GM12878 (cell line): ENCODE measurements at regions not wholly inside any gene's neighbourhood (a gene's known extent, or its start where the extent isn't known, plus 50 kb on each side); places are given as distances from the start of the nearest gene placed in this dataset.

ENCODE experiments used
- ATAC-seq: fragments of 200-7000 bp; cut with Tn5 transposase; 3 replicates; pipeline ENCODE4 v1.9.1; 2020; ENCODE audit warnings: mild to moderate bottlenecking, moderate library complexity
- BruUV-seq: library from RNA; stranded (reverse); fragments of 400-500 nt; replicated peaks from 2 replicates; lab custom pipeline; 2021; lab: Mats Ljungman, UMichigan
- CTCF ChIA-PET: fragments of 300-600 bp; sonication (Branson Sonifier 250); formaldehyde crosslinking; extraction: SDS; loops from one replicate; lab custom pipeline; 2021; ENCODE audit warnings: inconsistent platforms; lab: Yijun Ruan, JAX
- POLR2A ChIA-PET: fragments of 350-600 bp; formaldehyde crosslinking; extraction: SDS; loops from one replicate; lab custom pipeline; 2021; ENCODE audit warnings: inconsistent platforms; lab: Charles Lee
- RAD21 ChIA-PET: fragments of 300-600 bp; sonication (Branson Sonifier 250); formaldehyde crosslinking; loops from one replicate; lab custom pipeline; 2023; ENCODE audit warnings: antibody characterized with exemption; ENCODE audit not compliant: unreplicated experiment; lab: Charles Lee
- SMC1A ChIA-PET: fragments of 300-600 bp; sonication (Branson Sonifier 250); formaldehyde crosslinking; loops from one replicate; lab custom pipeline; 2023; ENCODE audit not compliant: unreplicated experiment, uncharacterized antibody; lab: Charles Lee
- DNase-seq: peaks from one replicate; pipeline ENCODE4 v3.0.0-alpha.2; 2011; ENCODE audit warnings: low read depth, low spot score
- FAIRE-seq: peaks from 3 replicates; lab custom pipeline; 2011; peaks lifted over from hg19 to GRCh38; lab: Jason Lieb, UNC
- H2AFZ ChIP-seq: 2 replicates; pipeline ENCODE4 v1.6.0; 2011; ENCODE audit warnings: low read depth, low read length, control low read depth; ENCODE audit not compliant: control insufficient read depth
- H3K27ac ChIP-seq: 2 replicates; pipeline ENCODE4 v1.5.1; 2011; ENCODE audit warnings: control low read depth; ENCODE audit not compliant: control insufficient read depth, insufficient read depth
- H3K27me3 ChIP-seq, 2 experiments: replicated peaks in 1 of 2; 2 replicates each; pipeline versions ENCODE4 v1.6.0 to v1.6.1; 2011; ENCODE audit warnings: low read length in 1 of 2; ENCODE audit not compliant: control insufficient read depth in 2 of 2, insufficient read depth in 2 of 2
- H3K36me3 ChIP-seq, 2 experiments: 2 replicates each; pipeline ENCODE4 v1.5.1; 2011; ENCODE audit warnings: low read length in 1 of 2; ENCODE audit not compliant: control insufficient read depth in 2 of 2, insufficient read depth in 2 of 2
- H3K4me1 ChIP-seq: 2 replicates; pipeline ENCODE4 v1.6.1; 2011; ENCODE audit warnings: mild to moderate bottlenecking, low read length, moderate library complexity, mixed read lengths; ENCODE audit not compliant: control insufficient read depth, insufficient read depth
- H3K4me2 ChIP-seq: 2 replicates; pipeline ENCODE4 v1.6.0; 2011; ENCODE audit warnings: control low read depth; ENCODE audit not compliant: control insufficient read depth, insufficient read depth
- H3K4me3 ChIP-seq: fragments of 200-600 bp; sonication (generic); 2 replicates; pipeline ENCODE4 v1.5.1; 2016
- H3K79me2 ChIP-seq: 2 replicates; pipeline ENCODE4 v1.6.0; 2011; ENCODE audit warnings: low read length; ENCODE audit not compliant: control insufficient read depth, insufficient read depth
- H3K9ac ChIP-seq: 2 replicates; pipeline ENCODE4 v1.8.0; 2011; ENCODE audit warnings: low read length, control low read depth, mixed read lengths; ENCODE audit not compliant: control insufficient read depth, insufficient read depth
- H3K9me3 ChIP-seq: replicated peaks from 3 replicates; pipeline ENCODE4 v1.5.1; 2011; ENCODE audit warnings: mild to moderate bottlenecking, low read length; ENCODE audit not compliant: control insufficient read depth, insufficient read depth
- H4K20me1 ChIP-seq: 2 replicates; pipeline ENCODE4 v1.6.0; 2011; ENCODE audit not compliant: control insufficient read depth, insufficient read depth
- CHD4 ChIP-seq: fragments of 200-600 bp; sonication (generic); IDR thresholded peaks from 2 replicates; pipeline ENCODE4 v1.6.1; 2016; ENCODE audit warnings: mild to moderate bottlenecking
- JUNB ChIP-seq: IDR thresholded peaks from 2 replicates; pipeline ENCODE4 v1.6.1; 2016; ENCODE audit warnings: antibody characterized with exemption, mild to moderate bottlenecking
- JUND ChIP-seq: IDR thresholded peaks from 2 replicates; pipeline ENCODE4 v1.6.1; 2012; ENCODE audit warnings: low read depth, mild to moderate bottlenecking, low read length, improper control_type of control experiment, moderate library complexity
- MTA2 ChIP-seq: fragments of 450-650 bp; IDR thresholded peaks from 2 replicates; pipeline ENCODE4 v1.6.1; 2016; ENCODE audit warnings: low read depth, mild to moderate bottlenecking, moderate library complexity
- MXI1 ChIP-seq: fragments of 150-350 bp; IDR thresholded peaks from 2 replicates; pipeline ENCODE4 v1.6.1; 2011; ENCODE audit warnings: low read depth, mild to moderate bottlenecking, inconsistent platforms, low read length, improper control_type of control experiment
- NBN ChIP-seq: fragments of 450-650 bp; IDR thresholded peaks from 2 replicates; pipeline ENCODE4 v1.6.1; 2016
- NFYA ChIP-seq: IDR thresholded peaks from 2 replicates; pipeline ENCODE4 v1.6.1; 2011; ENCODE audit warnings: low read depth, mild to moderate bottlenecking, low read length, improper control_type of control experiment, borderline replicate concordance
- NR2C1 ChIP-seq: fragments of 450-650 bp; IDR thresholded peaks from 2 replicates; pipeline ENCODE4 v1.6.1; 2017; ENCODE audit warnings: antibody characterized with exemption, mild to moderate bottlenecking, moderate library complexity
- NR2F1 ChIP-seq: fragments of 450-650 bp; conservative IDR thresholded peaks from 2 replicates; pipeline ENCODE4 v1.6.1; 2017; ENCODE audit warnings: mild to moderate bottlenecking
- PAX5 ChIP-seq: IDR thresholded peaks from 2 replicates; pipeline ENCODE4 v1.6.1; 2011; ENCODE audit warnings: low read depth, low read length, borderline replicate concordance
- PAX8 ChIP-seq: fragments of 450-650 bp; IDR thresholded peaks from 2 replicates; pipeline ENCODE4 v1.6.1; 2017; ENCODE audit warnings: mild to moderate bottlenecking, moderate library complexity
- POLR2A ChIP-seq: IDR thresholded peaks from 2 replicates; pipeline ENCODE4 v1.6.1; 2011; ENCODE audit warnings: low read depth, mild to moderate bottlenecking, low read length
- RAD51 ChIP-seq: fragments of 450-650 bp; IDR thresholded peaks from 2 replicates; pipeline ENCODE4 v1.6.1; 2016; ENCODE audit warnings: moderate library complexity, mild to moderate bottlenecking, inconsistent platforms
- RCOR1 ChIP-seq: conservative IDR thresholded peaks from 2 replicates; pipeline ENCODE4 v1.6.1; 2012; ENCODE audit warnings: low read depth, low read length, improper control_type of control experiment
- RELA ChIP-seq: fragments of 450-650 bp; IDR thresholded peaks from 2 replicates; pipeline ENCODE4 v1.8.0; 2014; ENCODE audit warnings: borderline replicate concordance; ENCODE audit not compliant: partially characterized antibody
- RFX5 ChIP-seq: IDR thresholded peaks from 2 replicates; pipeline ENCODE4 v1.6.1; 2011; ENCODE audit warnings: low read depth, low read length, improper control_type of control experiment
- SIN3A ChIP-seq: IDR thresholded peaks from 2 replicates; pipeline ENCODE4 v1.6.1; 2012; ENCODE audit warnings: low read depth, low read length, improper control_type of control experiment
- SKIL ChIP-seq: fragments of 450-650 bp; IDR thresholded peaks from 2 replicates; pipeline ENCODE4 v1.6.1; 2017; ENCODE audit warnings: mild to moderate bottlenecking, low read depth, inconsistent platforms; ENCODE audit not compliant: poor library complexity, severe bottlenecking
- STAT3 ChIP-seq: IDR thresholded peaks from 2 replicates; pipeline ENCODE4 v1.6.1; 2011; ENCODE audit warnings: low read depth, low read length, improper control_type of control experiment
- ZBTB4 ChIP-seq: fragments of 450-650 bp; formaldehyde crosslinking; IDR thresholded peaks from 2 replicates; pipeline ENCODE4 v1.4.0; 2022; ENCODE audit warnings: mild to moderate bottlenecking, moderate library complexity
- ZNF217 ChIP-seq: fragments of 450-650 bp; IDR thresholded peaks from 2 replicates; pipeline ENCODE4 v1.6.1; 2017; ENCODE audit warnings: antibody characterized with exemption, mild to moderate bottlenecking
- ZNF24 ChIP-seq: fragments of 450-650 bp; IDR thresholded peaks from 2 replicates; pipeline ENCODE4 v1.6.1; 2017; ENCODE audit warnings: antibody characterized with exemption, mild to moderate bottlenecking
- ZNF384 ChIP-seq: IDR thresholded peaks from 2 replicates; pipeline ENCODE4 v1.6.1; 2012; ENCODE audit warnings: low read depth, mild to moderate bottlenecking, low read length, improper control_type of control experiment, borderline replicate concordance
- ZSCAN29 ChIP-seq: fragments of 450-650 bp; IDR thresholded peaks from 2 replicates; pipeline ENCODE4 v1.6.1; 2017; ENCODE audit warnings: mild to moderate bottlenecking, moderate library complexity
- WGBS: methylation state at CpG from one replicate; pipeline ENCODE4 v1.1.6; 2016; ENCODE audit warnings: low lambda C conversion rate; ENCODE audit not compliant: insufficient replicate concordance, insufficient coverage; ENCODE audit errors: missing lambda C conversion rate; 5-methylcytosine and 5-hydroxymethylcytosine counted together
- in situ Hi-C: fragments of 300-500 bp; cut with MboI; formaldehyde crosslinking; loops from 9 replicates; pipeline ENCODE4 v1.14.3; 2018; ENCODE audit warnings: mixed read lengths
- intact Hi-C: fragments of 100-400 bp; cut with micrococcal nuclease; formaldehyde crosslinking; loops from one replicate; pipeline ENCODE4 v1.14.2; 2022; ENCODE audit not compliant: unreplicated experiment

GRCh38 chr14:29355846-29356245 is 571.8 kb downstream of the PRKD1 start (continued):
- TF ChIP-seq ZNF24 (no peak), ZBTB4 (CRISPR knock-in tag) (no peak), ZNF217 (no peak), JUND (no peak), RELA (no peak), NR2C1 (no peak), RFX5 (no peak), ZNF384 (no peak)

- FAIRE-seq (no peak), DNase-seq (no peak), ATAC-seq (no peak)
- H4K20me1 ChIP-seq = no peaks in the 10 kb centered on the region
- ChIA-PET CTCF (no interaction called here), RAD21 (no interaction called here), POLR2A (no interaction called here), SMC1A (no interaction called here)
- no peak overlapping the region for H3K9ac ChIP-seq
- intact Hi-C loops (no loop called here), in situ Hi-C loops (no loop called here)
- H3K4me2 ChIP-seq = no peak overlapping the region
- H3K79me2 ChIP-seq = no peaks in the 10 kb centered on the region
- H3K4me3 ChIP-seq = no peak overlapping the region
- H3K9me3 ChIP-seq = no peaks in the 10 kb centered on the region
- no peaks in the 10 kb centered on the region for H3K4me1 ChIP-seq
- no peak overlapping the region for H3K27ac ChIP-seq
- no TSS peak for BruUV-seq
- no peak overlapping the region for H2AFZ ChIP-seq
- TF ChIP-seq MXI1 = no peak
- TF ChIP-seq JUNB = no peak
- TF ChIP-seq RAD51 = no peak
- TF ChIP-seq MTA2 = no peak
- TF ChIP-seq CHD4 = no peak
- TF ChIP-seq RCOR1 = no peak
- no peak for TF ChIP-seq NR2F1
- no peak for TF ChIP-seq POLR2A
- TF ChIP-seq PAX8 = no peak
- no peak for TF ChIP-seq SIN3A
- TF ChIP-seq ZSCAN29 = no peak
- TF ChIP-seq PAX5 = no peak
- no peak for TF ChIP-seq SKIL
- TF ChIP-seq STAT3 = no peak
- TF ChIP-seq NBN = no peak
- no peak for TF ChIP-seq NFYA
- TF ChIP-seq NR2C1 = no peak
- no peaks in the 10 kb centered on the region for H3K36me3 ChIP-seq
- no peaks in the 10 kb centered on the region for H3K27me3 ChIP-seq
- 6% methylated on average over 3 of the region's 3 CpGs for WGBS
Observed at GRCh38 chr14:29360656-29361055, 567.0 kb downstream of the PRKD1 start.
